ENCODE measurements at regions not wholly inside any gene's neighbourhood (a gene's known extent, or its start where the extent isn't known, plus 50 kb on each side); places are given as distances from the start of the nearest gene placed in this dataset.
A peak's percentile ranks its signal among the peaks of the same experiment; 100 is the strongest.

- Histone ChIP-seq H3K4ac (ENCODE audit: low read depth in 1 of 2, low read length in 2 of 2) (no peak overlapping the region), H3K23ac (ENCODE audit: low read length in 2 of 2) (no peak overlapping the region)
- WGBS, result 58% methylated on average over 4 of the region's 4 CpGs
Measured at GRCh38 chr5:13510616-13511015, 433.9 kb downstream of the DNAH5 start.

GRCh38 chr5:13508559-13508958, 435.9 kb downstream of the DNAH5 start:
- Histone ChIP-seq H3K27ac (ENCODE audit: low read length, poor library complexity, severe bottlenecking) (no peak overlapping the region), H2AFZ (ENCODE audit: low read depth, low read length) (no peak overlapping the region)
- 67% methylated on average over 1 of the region's 2 CpGs for WGBS

More at GRCh38 chr5:13510616-13511015, 433.9 kb downstream of the DNAH5 start:
- no peak overlapping the region for H3K4me2 ChIP-seq (ENCODE audit: low read length, poor library complexity, severe bottlenecking)
- H3K27me3 ChIP-seq (ENCODE audit: control insufficient read depth in 1 of 2, insufficient read depth in 1 of 2, low read length in 2 of 2), result no peaks in the 10 kb centered on the region
- no peaks in the 10 kb centered on the region for H3K36me3 ChIP-seq (ENCODE audit: control insufficient read depth in 1 of 2, insufficient read depth in 2 of 2, low read depth in 1 of 2, low read length in 2 of 2)
- no peak overlapping the region for H4K91ac ChIP-seq (ENCODE audit: low read length)
- H3K9me3 ChIP-seq (ENCODE audit: control insufficient read depth, low read length), result no peaks in the 10 kb centered on the region
- no peak overlapping the region for H3K9ac ChIP-seq (ENCODE audit: low read length)
- H2AFZ ChIP-seq (ENCODE audit: low read depth, low read length), result no peak overlapping the region
- H2BK120ac ChIP-seq (ENCODE audit: low read depth, low read length), result no peak overlapping the region
- DNase-seq, result no peak
- H3K18ac ChIP-seq (ENCODE audit: low read depth in 1 of 2, low read length in 2 of 2), result no peak overlapping the region
- H3K27ac ChIP-seq (ENCODE audit: low read length, poor library complexity, severe bottlenecking), result no peak overlapping the region
- H3K14ac ChIP-seq (ENCODE audit: low read length in 2 of 2), result no peak overlapping the region
- no peak overlapping the region for H2BK5ac ChIP-seq (ENCODE audit: low read depth, low read length, poor library complexity, severe bottlenecking)
- no peak overlapping the region for H3K4me3 ChIP-seq (ENCODE audit: insufficient read depth in 1 of 2, low read depth in 1 of 2, low read length in 2 of 2)
- H2BK15ac ChIP-seq (ENCODE audit: low read depth, poor library complexity, severe bottlenecking), result no peak overlapping the region
- no peak overlapping the region for H4K8ac ChIP-seq (ENCODE audit: low read length)
- H2AK5ac ChIP-seq (ENCODE audit: low read length, severe bottlenecking), result no peak overlapping the region
- H2BK12ac ChIP-seq (ENCODE audit: low read length in 2 of 2), result no peak overlapping the region
- H3K4me1 ChIP-seq (ENCODE audit: control insufficient read depth, insufficient read depth, low read depth, low read length), result no peaks in the 10 kb centered on the region
- no peaks in the 10 kb centered on the region for H3K79me1 ChIP-seq (replicated peaks; ENCODE audit: low read length, poor library complexity, severe bottlenecking)

GRCh38 chr5:13505326-13505725, 439.2 kb downstream of the DNAH5 start:
- H2AK5ac ChIP-seq (ENCODE audit: low read length, severe bottlenecking), result no peak overlapping the region
- H3K14ac ChIP-seq (ENCODE audit: low read length in 2 of 2), result no peak overlapping the region

More at GRCh38 chr5:13508559-13508958, 435.9 kb downstream of the DNAH5 start:
- no peak overlapping the region for H3K4me3 ChIP-seq (ENCODE audit: insufficient read depth in 1 of 2, low read depth in 1 of 2, low read length in 2 of 2)
- no peak overlapping the region for H2BK12ac ChIP-seq (ENCODE audit: low read length in 2 of 2)
- H3K23ac ChIP-seq (ENCODE audit: low read length in 2 of 2), result no peak overlapping the region
- no peak overlapping the region for H3K18ac ChIP-seq (ENCODE audit: low read depth in 1 of 2, low read length in 2 of 2)
- H2BK15ac ChIP-seq (ENCODE audit: low read depth, poor library complexity, severe bottlenecking), result no peak overlapping the region
- no peak for DNase-seq
- no peak overlapping the region for H4K91ac ChIP-seq (ENCODE audit: low read length)
- no peak overlapping the region for H3K14ac ChIP-seq (ENCODE audit: low read length in 2 of 2)
- no peaks in the 10 kb centered on the region for H3K79me1 ChIP-seq (replicated peaks; ENCODE audit: low read length, poor library complexity, severe bottlenecking)
- H3K4ac ChIP-seq (ENCODE audit: low read depth in 1 of 2, low read length in 2 of 2), result no peak overlapping the region
- no peaks in the 10 kb centered on the region for H3K9me3 ChIP-seq (ENCODE audit: control insufficient read depth, low read length)
- H3K9ac ChIP-seq (ENCODE audit: low read length), result no peak overlapping the region
- no peaks in the 10 kb centered on the region for H3K36me3 ChIP-seq (ENCODE audit: control insufficient read depth in 1 of 2, insufficient read depth in 2 of 2, low read depth in 1 of 2, low read length in 2 of 2)
- H3K27me3 ChIP-seq (ENCODE audit: control insufficient read depth in 1 of 2, insufficient read depth in 1 of 2, low read length in 2 of 2), result no peaks in the 10 kb centered on the region
- no peak overlapping the region for H3K4me2 ChIP-seq (ENCODE audit: low read length, poor library complexity, severe bottlenecking)
- no peak overlapping the region for H2BK5ac ChIP-seq (ENCODE audit: low read depth, low read length, poor library complexity, severe bottlenecking)
- H3K4me1 ChIP-seq (ENCODE audit: control insufficient read depth, insufficient read depth, low read depth, low read length), result no peaks in the 10 kb centered on the region
- H2AK5ac ChIP-seq (ENCODE audit: low read length, severe bottlenecking), result no peak overlapping the region
- no peak overlapping the region for H2BK120ac ChIP-seq (ENCODE audit: low read depth, low read length)
- H4K8ac ChIP-seq (ENCODE audit: low read length), result no peak overlapping the region

GRCh38 chr5:13503017-13503416, 441.5 kb downstream of the DNAH5 start:
- peak overlapping the region in 1 of 2 experiments; percentile 3 for H3K18ac ChIP-seq (ENCODE audit: low read depth in 1 of 2, low read length in 2 of 2)
- no peak overlapping the region for H2BK15ac ChIP-seq (ENCODE audit: low read depth, poor library complexity, severe bottlenecking)
- H3K79me1 ChIP-seq (replicated peaks; ENCODE audit: low read length, poor library complexity, severe bottlenecking), result no peaks in the 10 kb centered on the region
- no peak overlapping the region for H3K9ac ChIP-seq (ENCODE audit: low read length)
- no peak overlapping the region for H3K14ac ChIP-seq (ENCODE audit: low read length in 2 of 2)
- no peak overlapping the region for H2BK12ac ChIP-seq (ENCODE audit: low read length in 2 of 2)
- no peak overlapping the region for H2BK5ac ChIP-seq (ENCODE audit: low read depth, low read length, poor library complexity, severe bottlenecking)
- no peak for DNase-seq
- H3K4me2 ChIP-seq (ENCODE audit: low read length, poor library complexity, severe bottlenecking), result no peak overlapping the region
- no peaks in the 10 kb centered on the region for H3K36me3 ChIP-seq (ENCODE audit: control insufficient read depth in 1 of 2, insufficient read depth in 2 of 2, low read depth in 1 of 2, low read length in 2 of 2)
- no peak overlapping the region for H3K27ac ChIP-seq (ENCODE audit: low read length, poor library complexity, severe bottlenecking)
- 60% methylated on average over 1 of the region's 2 CpGs for WGBS
- H3K4me3 ChIP-seq (ENCODE audit: insufficient read depth in 1 of 2, low read depth in 1 of 2, low read length in 2 of 2), result no peak overlapping the region
- no peak overlapping the region for H2AFZ ChIP-seq (ENCODE audit: low read depth, low read length)
- no peaks in the 10 kb centered on the region for H3K4me1 ChIP-seq (ENCODE audit: control insufficient read depth, insufficient read depth, low read depth, low read length)
- H3K27me3 ChIP-seq (ENCODE audit: control insufficient read depth in 1 of 2, insufficient read depth in 1 of 2, low read length in 2 of 2), result peaks cover 0 to 6% of the 10 kb centered on the region in 2 experiments
- H4K8ac ChIP-seq (ENCODE audit: low read length), result no peak overlapping the region
- H4K91ac ChIP-seq (ENCODE audit: low read length), result no peak overlapping the region
- no peak overlapping the region for H2BK120ac ChIP-seq (ENCODE audit: low read depth, low read length)
- H3K23ac ChIP-seq (ENCODE audit: low read length in 2 of 2), result no peak overlapping the region
- H3K9me3 ChIP-seq (ENCODE audit: control insufficient read depth, low read length), result no peaks in the 10 kb centered on the region
- no peak overlapping the region for H2AK5ac ChIP-seq (ENCODE audit: low read length, severe bottlenecking)
- no peak overlapping the region for H3K4ac ChIP-seq (ENCODE audit: low read depth in 1 of 2, low read length in 2 of 2)

More at GRCh38 chr5:13505326-13505725, 439.2 kb downstream of the DNAH5 start:
- Histone ChIP-seq H3K27me3 (ENCODE audit: control insufficient read depth in 1 of 2, insufficient read depth in 1 of 2, low read length in 2 of 2) (peaks cover 0 to 6% of the 10 kb centered on the region in 2 experiments), H3K4me2 (ENCODE audit: low read length, poor library complexity, severe bottlenecking) (no peak overlapping the region), H2BK120ac (ENCODE audit: low read depth, low read length) (no peak overlapping the region), H2BK12ac (ENCODE audit: low read length in 2 of 2) (no peak overlapping the region), H3K9me3 (ENCODE audit: control insufficient read depth, low read length) (no peaks in the 10 kb centered on the region), H3K4ac (ENCODE audit: low read depth in 1 of 2, low read length in 2 of 2) (no peak overlapping the region), H4K91ac (ENCODE audit: low read length) (no peak overlapping the region), H3K4me1 (ENCODE audit: control insufficient read depth, insufficient read depth, low read depth, low read length) (no peaks in the 10 kb centered on the region), H3K23ac (ENCODE audit: low read length in 2 of 2) (no peak overlapping the region), H3K27ac (ENCODE audit: low read length, poor library complexity, severe bottlenecking) (no peak overlapping the region), H3K36me3 (ENCODE audit: control insufficient read depth in 1 of 2, insufficient read depth in 2 of 2, low read depth in 1 of 2, low read length in 2 of 2) (no peaks in the 10 kb centered on the region), H3K18ac (ENCODE audit: low read depth in 1 of 2, low read length in 2 of 2) (no peak overlapping the region), H2BK15ac (ENCODE audit: low read depth, poor library complexity, severe bottlenecking) (no peak overlapping the region), H3K4me3 (ENCODE audit: insufficient read depth in 1 of 2, low read depth in 1 of 2, low read length in 2 of 2) (no peak overlapping the region), H3K79me1 (replicated peaks; ENCODE audit: low read length, poor library complexity, severe bottlenecking) (no peaks in the 10 kb centered on the region), H3K9ac (ENCODE audit: low read length) (no peak overlapping the region), H2BK5ac (ENCODE audit: low read depth, low read length, poor library complexity, severe bottlenecking) (no peak overlapping the region), H2AFZ (ENCODE audit: low read depth, low read length) (no peak overlapping the region), H4K8ac (ENCODE audit: low read length) (no peak overlapping the region)
- no CpG with 5 or more reads among the region's 1 CpG for WGBS
- no peak for DNase-seq

Measured in mesenchymal stem cell (in vitro differentiated cells and primary cell).